B cell (primary cell): ENCODE measurements at regions not wholly inside any gene's neighbourhood (a gene's known extent, or its start where the extent isn't known, plus 50 kb on each side); places are given as distances from the start of the nearest gene placed in this dataset.

ENCODE experiments used
- ATAC-seq: fragments of 200-7000 bp; cut with Tn5 transposase; one replicate; pipeline ENCODE4 v1.10.0; 2021; ENCODE audit warnings: low read depth, mild to moderate bottlenecking, moderate number of reproducible peaks, moderate library complexity
- CTCF ChIA-PET: fragments of 350-600 bp; sonication (Branson Sonifier 250); formaldehyde crosslinking; loops from one replicate; lab custom pipeline; 2021; ENCODE audit warnings: antibody characterized with exemption, inconsistent platforms; lab: Charles Lee
- POLR2A ChIA-PET: fragments of 350-600 bp; sonication (Branson Sonifier 250); formaldehyde crosslinking; loops from one replicate; lab custom pipeline; 2021; ENCODE audit warnings: antibody characterized with exemption; lab: Charles Lee
- DNase-seq: peaks from one replicate; pipeline ENCODE4 v3.0.0; 2013
- H2AFZ ChIP-seq: 2 replicates; pipeline ENCODE4 v1.6.1; 2012; ENCODE audit warnings: mild to moderate bottlenecking, low read depth, low read length; ENCODE audit not compliant: insufficient read depth, poor library complexity, severe bottlenecking
- H3K27ac ChIP-seq, 2 donors: 1 replicate in 1 of 2; 2 replicates in 1 of 2; pipeline ENCODE4 v1.5.1; 2012 to 2013; ENCODE audit warnings: low read length in 2 of 2, mild to moderate bottlenecking in 2 of 2, moderate library complexity in 1 of 2
- H3K27me3 ChIP-seq, 4 experiments: fragments of 200-600 bp in 1 of 4; sonication (generic) in 1 of 4; replicated peaks in 1 of 4; 1 replicate in 2 of 4; 2 replicates in 2 of 4; pipeline versions ENCODE4 v1.6.1 to v1.7.0; 2013 to 2016; ENCODE audit warnings: low read length in 3 of 4, mild to moderate bottlenecking in 2 of 4, mixed read lengths in 1 of 4, moderate library complexity in 1 of 4; ENCODE audit not compliant: insufficient read depth in 4 of 4, control insufficient read depth in 3 of 4; ENCODE audit errors: control extremely low read depth in 1 of 4
- H3K36me3 ChIP-seq, 2 experiments: replicated peaks in 1 of 2; 1 replicate in 1 of 2; 2 replicates in 1 of 2; pipeline versions ENCODE4 v1.6.1 to v1.7.1; 2013; ENCODE audit warnings: low read length in 1 of 2; ENCODE audit not compliant: insufficient read depth in 2 of 2, control insufficient read depth in 1 of 2; ENCODE audit errors: control extremely low read depth in 1 of 2, extremely low read depth in 1 of 2
- H3K4me1 ChIP-seq, 2 donors: fragments of 200-600 bp in 1 of 2; sonication (generic) in 1 of 2; 1 replicate in 1 of 2; 2 replicates in 1 of 2; pipeline versions ENCODE4 v1.5.1 to v1.6.1; 2013 to 2017; ENCODE audit warnings: low read length in 2 of 2; ENCODE audit not compliant: control insufficient read depth in 2 of 2, insufficient read depth in 2 of 2
- H3K4me2 ChIP-seq: replicated peaks from 2 replicates; pipeline ENCODE3; 2012; ENCODE audit warnings: mild to moderate bottlenecking, low read depth, low read length; ENCODE audit not compliant: poor library complexity, severe bottlenecking
- H3K4me3 ChIP-seq, 5 experiments: fragments of 200-600 bp in 1 of 5; sonication (generic) in 1 of 5; 1 replicate in 3 of 5; 2 replicates in 2 of 5; pipeline versions ENCODE4 v1.5.1 to v1.7.0; 2011 to 2016; ENCODE audit warnings: low read length in 4 of 5, mild to moderate bottlenecking in 4 of 5, low read depth in 2 of 5, control low read depth in 1 of 5, moderate library complexity in 1 of 5; ENCODE audit not compliant: insufficient read depth in 1 of 5; ENCODE audit errors: control extremely low read depth in 1 of 5, extremely low read depth in 1 of 5
- H3K79me2 ChIP-seq: fragments of 200-600 bp; sonication (generic); one replicate; pipeline ENCODE4 v1.6.0; 2016; ENCODE audit warnings: low read length; ENCODE audit not compliant: control insufficient read depth, insufficient read depth
- H3K9ac ChIP-seq: fragments of 200-600 bp; sonication (generic); 2 replicates; pipeline ENCODE4 v1.6.1; 2017; ENCODE audit warnings: mild to moderate bottlenecking, low read length, moderate library complexity
- H3K9me3 ChIP-seq, 3 donors: one replicate each; pipeline versions ENCODE4 v1.6.1 to v1.7.1; 2013; ENCODE audit warnings: low read length in 2 of 3; ENCODE audit not compliant: control insufficient read depth in 2 of 3, insufficient read depth in 1 of 3; ENCODE audit errors: control extremely low read depth in 1 of 3
- H4K20me1 ChIP-seq: 2 replicates; pipeline ENCODE4 v1.6.0; 2012; ENCODE audit warnings: mild to moderate bottlenecking, low read length; ENCODE audit not compliant: insufficient read depth, control insufficient read depth, poor library complexity, severe bottlenecking
- H3K27ac Mint-ChIP-seq: one replicate; pipeline ENCODE4 v1.8.0; 2021; ENCODE audit warnings: mixed read lengths
- H3K27me3 Mint-ChIP-seq: one replicate; pipeline ENCODE4 v1.8.0; 2021; ENCODE audit warnings: mixed read lengths
- H3K4me1 Mint-ChIP-seq: one replicate; pipeline ENCODE4 v1.8.0; 2021; ENCODE audit warnings: mixed read lengths
- H3K4me3 Mint-ChIP-seq: one replicate; pipeline ENCODE4 v1.8.0; 2021; ENCODE audit warnings: mixed read lengths
- H3K9me3 Mint-ChIP-seq: one replicate; pipeline ENCODE4 v1.8.0; 2022; ENCODE audit warnings: mixed read lengths; ENCODE audit not compliant: insufficient read depth
- CTCF ChIP-seq: fragments of 200-600 bp; IDR thresholded peaks from one replicate; pipeline ENCODE4 v1.8.0; 2022; ENCODE audit warnings: antibody characterized with exemption, mild to moderate bottlenecking
- EZH2 ChIP-seq: IDR thresholded peaks from 2 replicates; pipeline ENCODE4 v1.6.1; 2012; ENCODE audit warnings: borderline replicate concordance, low read depth, mild to moderate bottlenecking, moderate library complexity, low read length; ENCODE audit not compliant: insufficient read depth, poor library complexity, severe bottlenecking
- WGBS: methylation state at CpG from one replicate; pipeline ENCODE4 v1.1.5; 2013; ENCODE audit warnings: missing lambda C conversion rate; ENCODE audit not compliant: insufficient coverage; 5-methylcytosine and 5-hydroxymethylcytosine counted together
- intact Hi-C: fragments of 100-400 bp; cut with micrococcal nuclease; formaldehyde crosslinking; loops from one replicate; pipeline ENCODE4 v1.10.0; 2022

GRCh38 chr7:11957956-11958355 is 126.0 kb upstream of the THSD7A start:
- ChIA-PET POLR2A (no interaction called here), CTCF (no interaction called here)
- intact Hi-C loops = no loop called here
- Mint-ChIP-seq H3K27me3 (no peaks in the 10 kb centered on the region), H3K4me1 (no peaks in the 10 kb centered on the region), H3K27ac (no peak overlapping the region), H3K4me3 (no peak overlapping the region), H3K9me3 (no peaks in the 10 kb centered on the region)
- TF ChIP-seq EZH2 (no peak), CTCF (no peak)
- Histone ChIP-seq H3K79me2 (no peaks in the 10 kb centered on the region), H3K27me3 (no peaks in the 10 kb centered on the region), H4K20me1 (no peaks in the 10 kb centered on the region), H3K9ac (no peak overlapping the region), H3K4me1 (no peaks in the 10 kb centered on the region), H3K27ac (no peak overlapping the region), H3K36me3 (no peaks in the 10 kb centered on the region), H3K9me3 (no peaks in the 10 kb centered on the region), H3K4me3 (no peak overlapping the region), H2AFZ (no peak overlapping the region), H3K4me2 (no peak overlapping the region)
- no CpG with 5 or more reads among the region's 1 CpG for WGBS
- DNase-seq (no peak), ATAC-seq (no peak)

- H3K27ac ChIP-seq = no peak overlapping the region
- Mint-ChIP-seq H3K4me3 (no peak overlapping the region), H3K4me1 (no peaks in the 10 kb centered on the region), H3K27me3 (no peaks in the 10 kb centered on the region), H3K9me3 (no peaks in the 10 kb centered on the region), H3K27ac (no peak overlapping the region)
- H2AFZ ChIP-seq = no peak overlapping the region
- no peaks in the 10 kb centered on the region for H4K20me1 ChIP-seq
- H3K4me1 ChIP-seq = no peaks in the 10 kb centered on the region
- H3K36me3 ChIP-seq = no peaks in the 10 kb centered on the region
- no peak for TF ChIP-seq CTCF
- TF ChIP-seq EZH2 = no peak
- no peaks in the 10 kb centered on the region for H3K27me3 ChIP-seq
- no CpG with 5 or more reads among the region's 2 CpGs for WGBS
- ATAC-seq (no peak), DNase-seq (no peak)
- H3K79me2 ChIP-seq = no peaks in the 10 kb centered on the region
- POLR2A ChIA-PET = no interaction called here
- H3K9ac ChIP-seq = no peak overlapping the region
- no peak overlapping the region for H3K4me2 ChIP-seq
- CTCF ChIA-PET = no interaction called here
- H3K9me3 ChIP-seq = no peaks in the 10 kb centered on the region
- no peak overlapping the region for H3K4me3 ChIP-seq
- intact Hi-C loops = no loop called here
These were observed 127.1 kb upstream of the THSD7A start for GRCh38 chr7:11959121-11959520.
